Liver (tissue), 3 donors: ENCODE measurements at regions not wholly inside any gene's neighbourhood (a gene's known extent, or its start where the extent isn't known, plus 50 kb on each side); places are given as distances from the start of the nearest gene placed in this dataset.

Experiments
- JUND ChIP-seq, 2 donors: IDR thresholded peaks; 2 replicates each; pipeline ENCODE4 v1.6.1; 2016; ENCODE audit warnings: antibody characterized with exemption in 2 of 2
- TAF1 ChIP-seq: conservative IDR thresholded peaks from 2 replicates; pipeline ENCODE4 v1.6.1; 2016; ENCODE audit warnings: antibody characterized with exemption, mild to moderate bottlenecking
- TF ChIP-seq, protein P1 (sequence below): fragments of 150-350 bp; IDR thresholded peaks from 2 replicates; pipeline ENCODE4 v1.5.1; 2017; ENCODE audit warnings: improper control_type of control experiment, low read depth, low read length; ENCODE audit not compliant: missing input control
- TF ChIP-seq, protein P2 (sequence below): IDR thresholded peaks from 2 replicates; pipeline ENCODE4 v1.6.1; 2016; ENCODE audit warnings: antibody characterized with exemption
- donor health status: healthy.
- donor health status: healthy.

DNA sequence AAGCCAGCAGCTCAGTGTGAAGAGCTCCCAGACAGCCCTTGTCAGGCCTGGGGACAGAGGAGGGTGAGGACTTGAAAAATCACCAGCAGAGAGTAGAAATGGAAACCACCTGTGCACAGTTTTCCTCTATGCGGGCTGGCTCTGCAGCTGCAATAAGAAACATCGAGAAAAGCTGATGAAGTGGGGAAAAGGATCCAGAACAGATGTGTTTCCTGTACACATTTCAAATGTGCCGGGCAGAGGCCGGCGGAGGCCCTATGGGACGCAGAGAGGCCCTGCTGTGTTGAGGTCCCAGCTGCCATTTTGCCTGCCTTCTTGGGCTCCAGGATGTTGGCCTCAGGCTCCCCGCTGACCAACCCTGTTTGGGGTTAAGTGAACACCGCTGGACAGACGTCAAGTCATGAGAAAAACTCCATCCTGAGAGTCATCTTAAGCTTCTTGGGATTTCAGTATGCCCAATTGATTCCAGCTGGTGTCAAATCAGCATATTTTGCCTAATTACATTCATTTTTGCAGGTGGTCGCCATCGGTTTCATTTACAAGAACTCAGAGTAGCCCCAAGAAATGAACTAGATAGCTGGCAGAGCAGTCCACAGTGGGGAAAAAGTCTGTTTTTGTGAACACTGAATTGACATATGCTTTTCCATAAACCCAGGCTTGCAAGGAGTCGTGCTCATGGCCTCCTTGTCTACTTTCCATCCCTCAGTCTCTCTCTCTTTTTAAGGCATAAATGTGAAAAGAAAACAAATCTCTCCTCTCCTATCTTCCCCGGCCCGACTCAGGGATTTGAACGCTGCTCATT is 150.4 kb upstream of the PHACTR3 start:
- TF ChIP-seq, protein P1, sequence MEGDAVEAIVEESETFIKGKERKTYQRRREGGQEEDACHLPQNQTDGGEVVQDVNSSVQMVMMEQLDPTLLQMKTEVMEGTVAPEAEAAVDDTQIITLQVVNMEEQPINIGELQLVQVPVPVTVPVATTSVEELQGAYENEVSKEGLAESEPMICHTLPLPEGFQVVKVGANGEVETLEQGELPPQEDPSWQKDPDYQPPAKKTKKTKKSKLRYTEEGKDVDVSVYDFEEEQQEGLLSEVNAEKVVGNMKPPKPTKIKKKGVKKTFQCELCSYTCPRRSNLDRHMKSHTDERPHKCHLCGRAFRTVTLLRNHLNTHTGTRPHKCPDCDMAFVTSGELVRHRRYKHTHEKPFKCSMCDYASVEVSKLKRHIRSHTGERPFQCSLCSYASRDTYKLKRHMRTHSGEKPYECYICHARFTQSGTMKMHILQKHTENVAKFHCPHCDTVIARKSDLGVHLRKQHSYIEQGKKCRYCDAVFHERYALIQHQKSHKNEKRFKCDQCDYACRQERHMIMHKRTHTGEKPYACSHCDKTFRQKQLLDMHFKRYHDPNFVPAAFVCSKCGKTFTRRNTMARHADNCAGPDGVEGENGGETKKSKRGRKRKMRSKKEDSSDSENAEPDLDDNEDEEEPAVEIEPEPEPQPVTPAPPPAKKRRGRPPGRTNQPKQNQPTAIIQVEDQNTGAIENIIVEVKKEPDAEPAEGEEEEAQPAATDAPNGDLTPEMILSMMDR = no peak
- TF ChIP-seq JUND (IDR thresholded peaks at IDR 0.05) (no peak), TAF1 (no peak)
- TF ChIP-seq, protein P2, sequence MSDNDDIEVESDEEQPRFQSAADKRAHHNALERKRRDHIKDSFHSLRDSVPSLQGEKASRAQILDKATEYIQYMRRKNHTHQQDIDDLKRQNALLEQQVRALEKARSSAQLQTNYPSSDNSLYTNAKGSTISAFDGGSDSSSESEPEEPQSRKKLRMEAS = no peak
